Spleen (tissue), 7 donors: ENCODE measurements at regions not wholly inside any gene's neighbourhood (a gene's known extent, or its start where the extent isn't known, plus 50 kb on each side); places are given as distances from the start of the nearest gene placed in this dataset.

ENCODE experiments used
- POLR2AphosphoS5 ChIP-seq, 3 donors: sonication (generic); formaldehyde crosslinking; IDR thresholded peaks; one replicate each; pipeline ENCODE4 v1.5.1; 2017; ENCODE audit warnings: antibody characterized with exemption in 3 of 3
- TF ChIP-seq, protein P1 (sequence below), 11 experiments: fragments of 200-600 bp in 7 of 11; fragments of 450-650 bp in 4 of 11; sonication (generic) in 4 of 11; IDR thresholded peaks in 8 of 11; conservative IDR thresholded peaks in 3 of 11; 1 replicate in 7 of 11; 2 replicates in 4 of 11; pipeline versions ENCODE4 v1.4.0 to v1.8.0; 2016 to 2021; ENCODE audit warnings: antibody characterized with exemption in 11 of 11, inconsistent platforms in 4 of 11, mild to moderate bottlenecking in 1 of 11
- donor health status: DM: no; HTN: no; CAD: no; lungs with moderate emphysema.
- donor health status: DM: no; HTN: no; CAD: no.
- donor health status: DM: no; HTN: no; CAD: no.

DNA sequence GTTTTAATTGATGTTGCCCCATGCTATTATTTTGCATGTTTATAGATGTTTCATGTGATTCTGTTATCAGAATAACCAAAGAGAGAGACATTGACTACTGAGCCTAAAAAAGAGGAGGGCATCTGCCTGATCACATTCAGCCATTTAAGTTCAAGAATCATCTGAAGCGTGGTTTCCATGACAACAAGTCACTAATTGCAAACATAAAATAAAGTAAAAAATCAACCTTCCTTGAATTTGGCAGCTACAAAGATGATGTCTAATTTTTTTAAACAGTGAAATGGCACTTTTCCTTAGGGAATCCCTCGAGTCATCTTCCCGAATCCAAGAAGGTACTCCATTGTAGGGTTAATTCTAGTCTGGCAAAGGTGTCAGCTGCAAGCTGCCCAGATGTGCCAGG is 884.2 kb downstream of the DIAPH3 start:
- TF ChIP-seq POLR2AphosphoS5 (IDR thresholded peaks at IDR 0.05) = no peak
- TF ChIP-seq, protein P1, sequence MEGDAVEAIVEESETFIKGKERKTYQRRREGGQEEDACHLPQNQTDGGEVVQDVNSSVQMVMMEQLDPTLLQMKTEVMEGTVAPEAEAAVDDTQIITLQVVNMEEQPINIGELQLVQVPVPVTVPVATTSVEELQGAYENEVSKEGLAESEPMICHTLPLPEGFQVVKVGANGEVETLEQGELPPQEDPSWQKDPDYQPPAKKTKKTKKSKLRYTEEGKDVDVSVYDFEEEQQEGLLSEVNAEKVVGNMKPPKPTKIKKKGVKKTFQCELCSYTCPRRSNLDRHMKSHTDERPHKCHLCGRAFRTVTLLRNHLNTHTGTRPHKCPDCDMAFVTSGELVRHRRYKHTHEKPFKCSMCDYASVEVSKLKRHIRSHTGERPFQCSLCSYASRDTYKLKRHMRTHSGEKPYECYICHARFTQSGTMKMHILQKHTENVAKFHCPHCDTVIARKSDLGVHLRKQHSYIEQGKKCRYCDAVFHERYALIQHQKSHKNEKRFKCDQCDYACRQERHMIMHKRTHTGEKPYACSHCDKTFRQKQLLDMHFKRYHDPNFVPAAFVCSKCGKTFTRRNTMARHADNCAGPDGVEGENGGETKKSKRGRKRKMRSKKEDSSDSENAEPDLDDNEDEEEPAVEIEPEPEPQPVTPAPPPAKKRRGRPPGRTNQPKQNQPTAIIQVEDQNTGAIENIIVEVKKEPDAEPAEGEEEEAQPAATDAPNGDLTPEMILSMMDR (IDR thresholded peaks at IDR 0.05 in 8 of 11, conservative IDR thresholded peaks at IDR 0.05 in 3 of 11) = no peak
